Fibroblast of upper back skin (primary cell): ENCODE measurements at regions not wholly inside any gene's neighbourhood (a gene's known extent, or its start where the extent isn't known, plus 50 kb on each side); places are given as distances from the start of the nearest gene placed in this dataset.
"Not testable (repeated sequence)": the region's sequence is repeated elsewhere in the genome, so short reads cannot be mapped to it uniquely, and the experiment has no call there.

Experiments
- DNase-seq: peaks from one replicate; pipeline ENCODE4 v3.0.0-alpha.2; 2013

GRCh38 chr11:122195790-122196189 is 79.8 kb upstream of the BLID start:
- no peak for DNase-seq

- DNase-seq = not testable (repeated sequence)
These were observed 78.0 kb upstream of the BLID start for GRCh38 chr11:122193881-122194480.

- DNase-seq = no peak
These were observed 77.4 kb upstream of the BLID start for GRCh38 chr11:122193457-122193856.

GRCh38 chr11:122192634-122193255 is 76.7 kb upstream of the BLID start:
- peak; percentile 61 for DNase-seq

GRCh38 chr11:122190768-122191167 is 74.8 kb upstream of the BLID start:
- no peak for DNase-seq

GRCh38 chr11:122189229-122189628 is 73.2 kb upstream of the BLID start:
- peak; percentile 98 for DNase-seq

- no peak for DNase-seq
These were observed 71.6 kb upstream of the BLID start for GRCh38 chr11:122187373-122188165.

GRCh38 chr11:122186439-122187080 is 70.5 kb upstream of the BLID start:
- peak; percentile 99 for DNase-seq

GRCh38 chr11:122183933-122184332 is 67.9 kb upstream of the BLID start:
- DNase-seq = peak; percentile 73

- no peak for DNase-seq
These were observed 65.9 kb upstream of the BLID start for GRCh38 chr11:122181893-122182292.

GRCh38 chr11:122181372-122181771 is 65.4 kb upstream of the BLID start:
- no peak for DNase-seq

GRCh38 chr11:122179961-122180834 is 64.2 kb upstream of the BLID start:
- DNase-seq = peak; percentile 99

GRCh38 chr11:122178795-122179194 is 62.8 kb upstream of the BLID start:
- DNase-seq = no peak

GRCh38 chr11:122177238-122177637 is 61.2 kb upstream of the BLID start:
- DNase-seq = no peak

- no peak for DNase-seq
These were observed 60.6 kb upstream of the BLID start for GRCh38 chr11:122176651-122177050.

- no peak for DNase-seq
These were observed 59.3 kb upstream of the BLID start for GRCh38 chr11:122175306-122175705.

- DNase-seq = no peak
These were observed 57.6 kb upstream of the BLID start for GRCh38 chr11:122173587-122173986.

GRCh38 chr11:122173074-122173450 is 57.0 kb upstream of the BLID start:
- no peak for DNase-seq

GRCh38 chr11:122172352-122173073 is 56.5 kb upstream of the BLID start:
- DNase-seq = peak; percentile 83

- DNase-seq = peak; percentile 85
These were observed 54.9 kb upstream of the BLID start for GRCh38 chr11:122170815-122171475.

- no peak for DNase-seq
These were observed 52.2 kb upstream of the BLID start for GRCh38 chr11:122168218-122168617.
